Fibroblast of peridontal ligament (primary cell): ENCODE measurements at regions not wholly inside any gene's neighbourhood (a gene's known extent, or its start where the extent isn't known, plus 50 kb on each side); places are given as distances from the start of the nearest gene placed in this dataset.

ENCODE experiments used
- DNase-seq: peaks from one replicate; pipeline ENCODE4 v3.0.0-alpha.2; 2010; ENCODE audit errors: extremely low read depth

DNA sequence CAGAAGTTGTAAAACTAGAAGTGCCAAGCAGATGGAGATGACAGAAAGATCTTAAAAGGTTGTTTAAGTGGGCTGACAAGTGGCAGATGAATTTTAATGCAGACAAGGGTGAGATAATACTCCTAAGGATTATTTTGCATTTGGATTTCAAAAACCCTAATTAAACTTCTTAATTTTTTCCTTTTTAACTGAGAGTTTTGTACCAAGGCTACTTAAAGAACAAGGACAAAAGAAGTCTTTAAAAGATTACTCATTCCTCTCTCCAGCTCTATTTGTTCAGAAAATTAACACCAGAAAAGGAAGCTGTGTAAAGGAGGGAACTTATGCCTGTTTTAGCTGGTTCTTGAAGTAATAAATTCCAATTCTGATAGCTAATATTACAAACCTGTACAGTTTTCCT, 275.4 kb downstream of the ETNK1 start:
- DNase-seq: no peak

DNA sequence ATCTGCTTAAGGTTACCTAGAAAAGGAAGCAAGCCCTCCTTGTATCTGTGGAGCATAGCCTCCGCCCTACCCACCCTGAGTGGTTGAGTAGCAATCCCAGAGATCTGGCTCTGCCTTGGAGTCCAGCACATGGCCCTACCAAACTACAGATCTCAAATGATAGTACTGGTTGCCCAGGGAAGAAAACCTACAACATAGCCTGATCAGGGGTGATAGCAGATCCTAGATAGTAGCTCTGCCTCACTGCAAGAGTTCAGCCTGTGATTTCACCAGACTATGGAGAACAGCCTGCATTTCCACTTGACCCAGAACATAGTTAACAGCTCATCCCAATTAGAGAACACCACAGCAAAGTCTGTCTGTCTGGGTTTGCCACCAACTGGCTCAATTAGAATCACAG, 279.5 kb downstream of the ETNK1 start:
- no peak for DNase-seq

DNA sequence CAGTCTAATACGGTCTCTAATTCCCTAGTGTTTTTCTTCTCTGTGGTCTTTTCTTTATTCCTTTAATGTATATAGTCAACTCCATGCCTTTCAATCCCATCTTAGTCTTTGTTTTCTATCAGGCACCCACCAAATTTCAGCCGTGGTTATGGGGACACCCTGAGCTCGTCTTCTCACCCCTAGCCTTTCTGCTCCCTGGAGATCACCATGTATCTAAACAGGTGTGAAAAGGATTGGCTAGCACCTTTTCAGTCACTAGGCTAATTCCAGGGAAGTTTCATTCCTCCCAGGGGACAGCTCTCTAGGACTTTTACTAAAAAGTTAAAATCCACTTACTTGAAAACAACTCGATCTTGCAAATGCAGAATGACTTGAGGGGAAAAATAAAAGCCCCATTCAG, 291.3 kb downstream of the ETNK1 start:
- DNase-seq: no peak

DNA sequence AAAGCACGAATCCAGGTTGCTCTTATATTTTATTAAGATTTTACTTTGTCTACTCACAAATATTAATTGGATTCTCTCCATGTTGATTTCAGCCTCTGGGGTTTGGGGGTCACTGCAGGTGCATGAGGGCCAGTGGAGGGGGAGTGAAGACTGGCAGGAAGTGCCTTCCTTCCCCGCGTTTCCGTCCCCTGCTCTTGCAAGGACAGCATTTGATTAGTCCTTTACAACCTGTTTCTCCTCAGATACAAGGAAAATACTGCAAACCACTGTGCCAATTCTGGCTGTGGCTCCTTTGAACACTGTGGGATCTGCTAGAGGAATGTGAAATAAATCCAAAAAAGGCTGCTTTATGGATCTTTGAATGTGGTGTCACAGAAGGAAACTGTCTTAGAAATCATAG, 291.8 kb downstream of the ETNK1 start:
- DNase-seq: no peak

DNA sequence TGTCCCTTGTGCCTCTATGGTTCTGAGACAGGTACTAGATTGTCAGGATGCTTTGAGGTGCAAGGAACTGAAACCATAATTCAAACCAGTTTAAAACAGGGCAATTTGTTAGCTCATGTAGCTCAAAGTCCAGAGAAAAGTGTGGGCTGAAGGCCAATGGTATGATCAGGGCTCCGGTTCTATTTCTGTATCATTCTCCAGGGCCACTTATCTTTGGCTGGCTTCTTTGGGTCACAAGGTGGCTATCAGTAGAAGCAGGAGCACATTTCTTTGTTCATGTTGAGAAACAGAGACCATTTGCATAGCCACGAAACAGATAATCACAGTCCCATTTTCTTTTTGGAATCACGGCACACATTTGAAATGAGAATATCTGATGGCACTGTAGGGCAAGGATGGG, 294.9 kb downstream of the ETNK1 start:
- no peak for DNase-seq

DNA sequence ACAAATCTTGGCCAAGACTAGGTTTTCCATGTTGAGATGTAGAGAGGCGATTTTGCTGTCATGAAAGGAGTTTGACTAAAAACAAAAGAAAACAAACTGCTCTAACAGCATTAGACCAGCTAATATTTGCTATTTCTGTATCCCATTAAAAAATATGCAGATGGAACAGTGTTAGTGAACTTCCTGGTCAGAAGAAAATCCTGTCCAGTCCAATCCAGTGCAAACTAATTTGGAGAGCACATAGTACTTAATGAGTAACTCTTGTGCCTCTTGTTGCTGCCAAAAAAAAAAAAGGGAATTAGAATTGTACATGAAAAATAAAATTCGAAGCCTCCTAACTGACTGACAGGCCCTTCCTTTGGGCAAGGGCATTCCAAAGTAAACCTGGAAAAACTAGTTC, 298.8 kb downstream of the ETNK1 start:
- DNase-seq: no peak

DNA sequence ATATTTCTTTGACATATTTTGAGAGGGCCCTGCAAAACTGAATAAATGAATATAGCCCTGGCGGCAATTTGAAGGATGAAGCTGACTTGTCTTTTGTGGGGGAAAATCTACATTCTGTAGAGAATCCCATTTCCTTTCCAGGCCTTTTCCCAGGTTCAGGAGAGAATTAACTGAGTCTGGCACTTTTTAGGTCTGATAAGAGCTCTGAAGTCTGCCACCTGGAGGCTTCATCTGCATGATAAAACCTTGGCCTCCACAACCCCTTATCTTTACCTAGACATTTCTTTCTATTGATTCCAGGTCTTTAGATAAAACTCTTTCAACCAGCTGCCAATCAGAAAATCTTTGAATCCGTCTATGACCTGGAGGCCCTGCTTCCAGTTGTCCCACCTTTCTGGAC, 299.4 kb downstream of the ETNK1 start:
- DNase-seq: no peak

DNA sequence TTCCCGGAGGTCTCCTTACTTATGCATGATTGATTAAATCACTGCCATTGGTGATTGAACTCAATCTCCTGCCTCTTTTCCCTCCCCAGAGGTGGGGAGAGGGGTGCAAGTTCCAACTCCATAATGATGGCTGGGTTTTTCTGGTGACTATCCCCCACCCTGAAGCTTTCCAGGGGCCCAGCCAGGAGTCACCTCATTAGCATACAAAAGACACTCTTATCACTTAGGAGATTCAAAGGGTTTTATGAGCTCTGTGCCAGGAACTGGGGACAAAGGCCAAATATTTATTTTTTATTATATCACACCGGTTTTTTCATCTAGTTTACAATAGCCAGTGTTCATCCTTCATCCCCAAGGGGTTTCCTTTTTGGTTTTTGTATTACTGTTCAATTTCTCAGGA, 300.7 kb downstream of the ETNK1 start:
- DNase-seq: no peak

DNA sequence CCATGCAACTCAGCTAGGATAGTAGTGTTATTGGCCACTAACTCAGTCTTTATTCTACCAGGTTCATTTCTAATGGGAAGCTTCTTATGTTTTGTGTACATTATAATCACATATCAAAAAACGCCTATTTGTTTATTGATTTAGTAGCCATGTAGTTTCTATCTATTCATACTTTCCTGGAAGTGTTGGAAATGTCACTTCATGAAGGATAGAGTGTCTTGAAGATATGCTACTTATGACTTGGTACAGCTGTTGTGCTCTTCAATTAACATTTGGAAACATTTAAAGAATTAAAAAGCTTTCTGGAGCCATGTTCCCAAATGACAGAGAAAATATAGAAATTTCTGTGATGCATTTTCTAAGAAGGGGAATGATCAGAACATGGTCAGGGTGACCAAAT, 307.5 kb downstream of the ETNK1 start:
- DNase-seq: no peak

DNA sequence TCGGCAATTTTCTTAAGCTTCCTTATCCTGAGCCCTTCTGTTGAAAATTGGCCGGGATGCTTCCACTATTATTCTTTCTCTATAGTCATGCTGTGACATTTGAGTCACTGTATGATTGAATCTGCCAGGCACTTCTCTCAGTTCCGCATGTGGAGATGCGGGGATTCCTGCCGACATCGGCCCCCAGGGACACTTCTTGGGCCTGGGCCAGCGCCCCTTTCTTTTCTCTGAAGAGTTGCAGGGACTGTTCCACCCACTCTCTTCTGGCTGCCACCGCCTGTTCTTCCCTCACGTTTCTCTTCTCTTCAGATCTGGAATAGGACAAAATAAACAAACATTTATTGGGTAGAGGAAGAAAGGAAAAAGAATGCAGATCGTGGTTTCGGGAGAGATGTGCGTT, 310.1 kb downstream of the ETNK1 start:
- no peak for DNase-seq

DNA sequence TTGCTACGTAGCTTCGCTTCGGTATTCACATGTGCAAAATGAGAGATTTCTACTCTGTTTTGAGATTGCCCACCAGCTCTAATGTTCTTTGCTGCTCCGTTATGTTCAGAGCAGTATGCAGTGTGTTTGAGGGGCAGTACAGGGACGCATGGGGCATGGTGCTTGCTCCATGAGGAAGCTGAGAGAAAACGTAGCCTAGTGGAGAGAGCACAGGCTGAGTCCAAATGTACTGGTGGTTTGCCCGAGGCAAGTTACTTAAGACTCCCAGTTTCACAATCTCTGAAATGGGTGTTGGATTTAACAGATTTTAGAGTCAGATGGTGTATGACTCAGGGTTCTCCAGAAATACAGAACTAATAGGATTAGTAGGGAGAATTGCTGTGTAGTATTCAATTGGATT, 310.5 kb downstream of the ETNK1 start:
- DNase-seq: peak; percentile 67

DNA sequence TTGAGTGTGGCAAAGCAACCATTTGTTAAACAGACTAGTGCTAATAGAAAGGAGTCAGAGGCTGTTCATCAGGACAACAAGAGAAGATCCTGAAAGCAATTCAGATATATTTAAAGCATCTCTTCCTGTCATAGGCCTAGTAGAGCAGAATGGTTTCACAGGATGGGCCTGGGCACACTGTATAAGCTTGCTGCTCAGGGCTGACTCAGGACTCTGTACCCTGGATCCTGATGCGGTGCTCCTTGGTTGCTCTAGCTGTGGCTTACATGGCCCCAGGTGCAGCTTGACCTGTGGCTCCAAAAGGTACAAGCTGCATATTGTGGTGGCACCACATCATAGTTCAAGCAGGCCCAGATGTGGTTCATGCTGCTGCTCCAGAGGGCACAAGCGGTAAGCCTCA, 313.4 kb downstream of the ETNK1 start:
- no peak for DNase-seq

DNA sequence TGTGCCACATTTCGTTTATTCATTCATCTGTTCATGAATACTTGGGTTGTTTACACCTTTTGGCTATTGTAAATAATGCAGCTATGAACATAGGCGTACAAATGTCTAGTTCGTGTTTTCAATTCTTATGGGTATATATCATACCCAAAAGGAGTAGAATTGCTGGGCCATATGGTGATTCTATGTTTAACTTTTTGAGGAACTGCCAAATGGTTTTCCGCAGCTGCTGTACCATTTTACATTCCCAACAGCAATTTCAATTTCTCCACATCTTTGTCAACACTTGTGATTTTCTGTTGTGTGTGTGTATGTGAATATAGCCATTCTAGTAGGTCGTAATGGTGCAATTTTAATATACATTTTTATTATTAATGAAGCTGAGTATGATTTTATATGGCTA, 326.2 kb downstream of the ETNK1 start:
- no peak for DNase-seq

DNA sequence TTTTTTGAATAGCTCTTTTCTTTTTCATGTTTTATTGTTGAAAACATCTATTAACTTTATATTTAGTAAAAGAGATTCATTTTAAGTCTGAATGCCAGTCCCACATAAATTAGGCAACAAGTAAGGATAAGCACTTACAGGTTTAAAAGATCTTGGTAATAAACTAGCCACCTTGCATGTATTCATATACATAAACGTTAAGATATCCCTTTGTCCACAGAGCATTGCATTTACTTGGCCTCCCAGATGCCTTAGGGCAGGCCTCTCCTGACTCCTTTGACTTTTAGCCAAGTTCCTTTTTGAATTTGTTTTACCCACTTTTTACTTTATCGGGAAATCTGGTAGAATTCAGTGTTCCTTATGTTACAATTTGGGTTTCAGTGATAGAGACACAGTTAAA, 331.7 kb downstream of the ETNK1 start:
- no peak for DNase-seq

DNA sequence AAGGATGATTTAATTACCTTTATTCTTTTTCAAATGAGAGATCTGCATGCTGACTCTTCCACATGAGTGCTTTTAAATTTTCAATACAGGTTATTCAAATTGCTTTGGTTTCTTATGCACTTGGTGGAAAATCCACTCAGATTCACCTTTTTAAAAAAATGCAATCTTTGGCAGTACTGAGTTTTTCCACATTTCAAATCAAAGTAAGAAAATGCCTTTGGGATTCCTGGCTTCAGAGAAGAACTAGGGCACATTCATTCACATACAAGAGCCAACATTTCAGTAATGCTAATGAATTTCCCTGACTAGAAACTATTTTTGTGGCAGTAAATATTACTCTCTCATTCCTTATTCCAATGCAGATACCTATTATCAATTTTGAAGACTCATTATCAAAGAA, 342.2 kb downstream of the ETNK1 start:
- no peak for DNase-seq

DNA sequence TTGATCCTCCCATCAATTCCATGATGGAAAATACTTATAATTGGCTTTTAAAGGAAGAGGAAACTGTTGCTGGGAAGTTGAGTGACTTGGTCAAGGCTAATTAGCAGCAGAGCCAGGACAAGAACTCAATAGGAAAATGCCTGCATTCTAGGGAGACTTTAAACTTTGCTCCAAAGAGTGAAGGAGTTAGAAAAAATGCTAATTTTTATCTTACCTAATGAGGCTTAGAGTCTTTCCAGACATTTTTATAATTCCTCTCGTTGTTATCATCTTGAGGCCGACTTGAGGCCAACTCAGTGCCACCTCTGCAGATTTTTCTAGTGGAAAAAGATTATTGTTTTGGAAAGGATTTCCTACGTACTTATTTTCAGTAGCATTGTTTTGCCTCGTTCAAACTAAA, 344.6 kb downstream of the ETNK1 start:
- peak; percentile 6 for DNase-seq

DNA sequence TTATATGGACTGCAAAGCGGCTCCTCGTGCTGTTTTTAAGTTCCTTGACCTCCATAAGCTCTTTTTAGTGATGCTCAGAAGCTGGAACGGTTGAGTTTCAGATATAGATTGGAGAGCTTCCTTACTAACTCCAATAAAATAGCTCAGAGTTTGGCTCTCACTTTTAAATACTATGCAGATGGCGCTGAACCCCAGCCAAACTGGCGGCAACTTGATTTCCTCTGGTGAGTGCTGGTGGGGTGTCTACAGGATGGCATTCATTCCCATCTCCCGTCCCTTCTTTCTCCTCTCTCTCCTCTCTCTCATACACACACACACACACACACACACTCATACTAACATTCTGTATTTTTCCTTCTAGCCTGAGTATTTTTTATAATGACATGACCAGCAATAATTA, 346.3 kb downstream of the ETNK1 start:
- no peak for DNase-seq

DNA sequence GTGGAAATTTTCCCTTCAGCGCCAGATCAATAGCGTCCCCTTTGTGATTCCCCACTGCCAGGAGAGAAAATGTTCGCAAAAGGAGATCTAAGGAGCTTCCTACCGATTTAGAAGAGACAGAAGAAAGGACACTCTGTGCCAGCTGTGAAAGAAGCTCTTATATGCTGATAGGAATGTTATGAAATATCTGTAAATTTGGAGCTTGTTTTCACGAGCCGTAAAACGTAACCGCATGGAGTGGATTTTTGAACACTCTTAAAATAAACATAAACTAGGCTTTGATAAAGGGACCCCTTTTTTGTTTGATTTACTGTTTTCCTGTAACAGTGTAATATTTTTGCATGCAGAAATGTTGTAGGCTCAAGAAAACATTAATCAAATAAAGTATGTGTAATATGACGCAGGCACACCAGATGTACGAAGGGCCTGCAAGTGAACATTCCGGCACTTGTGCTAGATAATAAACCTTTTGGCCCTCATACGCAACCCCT, 346.8 kb downstream of the ETNK1 start:
- no peak for DNase-seq

DNA sequence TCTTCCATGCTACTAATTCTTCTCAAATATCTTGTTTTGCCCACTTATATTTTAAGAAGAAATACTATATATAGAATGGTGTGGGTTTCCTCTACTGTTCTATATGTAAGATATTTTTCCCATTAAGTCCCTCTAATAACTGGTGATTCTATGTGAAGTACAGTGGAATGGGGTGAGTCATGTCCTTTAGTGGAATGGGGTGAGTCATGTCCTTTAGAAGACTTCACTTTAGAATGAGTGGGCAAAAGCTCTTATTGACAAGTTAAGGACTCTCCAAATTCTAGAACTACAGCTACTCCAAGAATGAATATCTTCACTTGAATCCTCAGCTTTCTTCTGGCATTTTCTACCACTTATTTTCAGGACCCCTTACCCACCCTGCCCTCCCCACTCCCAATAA, 349.9 kb downstream of the ETNK1 start:
- DNase-seq: peak; percentile 79

DNA sequence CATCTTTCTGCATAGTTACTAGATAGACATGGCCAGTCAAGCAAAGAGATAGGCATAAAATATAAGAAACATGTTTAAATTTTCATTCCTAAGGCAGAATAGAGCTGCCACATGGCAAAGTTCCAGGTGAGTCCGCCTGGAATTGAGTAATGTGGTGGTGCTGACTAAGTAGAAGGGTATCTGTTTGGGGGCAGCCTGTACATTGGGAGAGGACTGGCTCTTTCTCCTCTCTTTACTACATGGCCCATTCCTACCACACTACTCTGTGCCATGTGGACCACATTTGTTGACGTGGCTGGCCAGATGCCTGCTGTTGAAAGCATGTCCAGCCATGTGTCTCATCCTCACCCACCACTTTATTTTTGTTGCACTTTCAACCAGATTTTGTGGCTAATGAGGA, 354.0 kb downstream of the ETNK1 start:
- DNase-seq: peak; percentile 98

DNA sequence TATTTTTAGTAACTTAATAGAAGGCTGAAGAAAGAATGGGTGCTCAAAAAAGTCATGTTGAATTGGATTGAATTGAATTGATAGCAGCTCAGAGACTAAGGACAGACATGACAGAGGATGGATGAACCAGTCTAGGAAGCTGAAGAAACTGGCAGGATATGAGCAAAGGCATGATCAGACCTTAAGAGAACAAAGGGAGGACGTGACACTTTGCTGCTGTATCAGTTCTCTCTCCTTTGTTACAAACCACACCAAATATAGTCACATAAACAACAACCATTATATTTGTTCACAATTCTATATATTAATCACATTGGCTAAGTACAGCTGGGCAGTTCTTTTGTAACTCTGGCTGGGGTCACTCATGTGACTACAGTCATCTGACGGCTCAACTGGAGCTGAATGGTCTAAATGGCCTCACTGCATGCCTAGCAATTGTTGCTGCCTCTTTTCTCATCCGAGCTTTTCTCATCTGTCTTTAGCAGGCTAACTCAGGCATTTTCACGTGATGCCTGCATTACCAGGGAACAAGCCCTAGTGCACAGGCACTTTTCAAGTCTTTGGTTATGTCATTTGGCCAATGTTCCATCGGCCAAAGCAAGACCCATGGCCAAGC, 355.0 kb downstream of the ETNK1 start:
- DNase-seq: no peak

DNA sequence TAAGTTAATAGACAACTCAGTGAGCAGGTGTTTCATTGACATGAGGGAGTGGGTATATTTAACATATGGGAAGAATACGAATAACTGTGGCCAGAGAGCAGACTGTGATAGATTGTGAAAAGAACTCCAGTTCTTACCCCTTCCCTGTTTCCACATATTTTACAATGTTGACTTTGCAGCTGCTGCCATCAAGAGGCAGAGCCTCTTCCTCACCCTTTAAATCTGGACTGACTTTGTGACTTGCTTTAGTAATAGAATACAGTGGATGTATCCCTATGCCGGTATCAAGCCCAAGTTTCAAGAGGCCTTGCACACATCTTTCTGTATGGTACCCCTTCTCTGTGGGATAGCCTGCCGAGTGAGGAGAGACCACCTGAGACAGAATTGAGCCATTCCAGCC, 356.7 kb downstream of the ETNK1 start:
- peak; percentile 80 for DNase-seq

DNA sequence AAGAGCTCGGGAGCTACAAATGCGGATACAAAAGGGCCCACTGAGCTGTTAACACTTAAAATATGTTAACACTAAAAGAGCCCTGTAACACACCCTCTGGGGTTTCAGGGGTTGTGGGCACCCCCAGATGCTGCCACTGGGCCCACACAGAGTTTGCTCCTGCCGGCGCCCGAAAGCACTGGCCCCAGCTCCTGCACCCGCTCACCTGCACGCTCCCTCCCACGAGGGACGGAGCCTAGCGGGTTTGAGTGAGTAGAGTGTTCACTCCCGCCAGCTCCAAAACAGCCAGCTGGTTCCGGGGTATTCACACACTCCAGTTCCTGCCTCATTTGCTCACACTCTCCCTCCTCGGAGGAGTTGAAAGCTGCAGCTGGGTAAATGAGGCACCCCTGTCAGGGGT, 357.7 kb downstream of the ETNK1 start:
- DNase-seq: no peak

DNA sequence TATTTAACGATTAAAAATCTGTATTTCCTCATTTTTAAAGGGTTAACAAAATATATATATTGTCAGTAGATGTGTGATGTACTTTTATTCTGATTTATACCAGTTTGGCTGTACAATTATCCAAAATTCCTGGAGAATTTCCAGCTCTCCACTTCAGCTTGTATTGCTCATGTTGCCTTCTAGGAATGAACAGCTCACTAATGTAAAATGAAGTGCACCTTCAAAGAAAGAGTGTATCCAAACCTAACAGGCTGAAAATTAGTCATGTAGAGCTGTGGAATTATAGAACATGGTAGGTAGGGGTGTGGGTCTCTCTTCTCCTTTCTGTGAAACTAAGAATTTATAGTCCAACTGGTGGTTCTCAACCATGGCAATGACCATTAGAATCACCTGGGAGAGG, 362.0 kb downstream of the ETNK1 start:
- DNase-seq: no peak

DNA sequence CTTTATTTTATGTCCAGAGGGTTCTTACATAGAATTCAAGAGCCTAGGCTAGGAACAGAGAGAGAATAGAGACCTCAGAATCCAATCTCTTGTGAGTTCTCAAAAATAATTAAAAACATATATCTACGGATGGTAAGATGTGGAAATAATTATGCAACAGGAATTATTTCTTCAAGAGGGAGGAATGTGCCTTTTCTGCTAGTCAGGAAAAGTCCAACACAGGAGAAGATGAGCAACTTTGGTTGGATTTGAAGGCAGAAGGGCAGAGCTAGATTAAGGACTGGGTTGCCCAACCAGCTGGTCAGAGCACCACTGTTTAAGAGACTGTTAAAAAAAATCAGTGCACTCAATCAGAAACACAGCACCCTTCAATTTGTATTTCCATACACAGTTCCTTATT, 365.5 kb downstream of the ETNK1 start:
- peak; percentile 35 for DNase-seq
